ENCODE measurements at regions not wholly inside any gene's neighbourhood (a gene's known extent, or its start where the extent isn't known, plus 50 kb on each side); places are given as distances from the start of the nearest gene placed in this dataset.

GRCh38 chr2:117707874-117708273 lies 106.6 kb upstream of the DDX18 start:
- no peaks in the 10 kb centered on the region for H4K20me1 ChIP-seq (ENCODE audit: insufficient read depth, low read length)
- H3K27ac ChIP-seq (ENCODE audit: low read length), result no peak overlapping the region
- TF ChIP-seq CTCF (IDR thresholded peaks at IDR 0.05; ENCODE audit: low read depth, low read length) (no peak), EZH2phosphoT487 (IDR thresholded peaks at IDR 0.05; ENCODE audit: low read depth) (no peak)
- no peaks in the 10 kb centered on the region for H3K4me1 ChIP-seq (ENCODE audit: low read length)
- no peak overlapping the region for H3K4me2 ChIP-seq (ENCODE audit: low read length)
- H3K27me3 ChIP-seq (ENCODE audit: low read depth, low read length), result no peaks in the 10 kb centered on the region
- H3K79me2 ChIP-seq (ENCODE audit: low read length), result no peaks in the 10 kb centered on the region
- H3K36me3 ChIP-seq (replicated peaks; ENCODE audit: low read depth, low read length), result no peaks in the 10 kb centered on the region
- no peak overlapping the region for H3K9ac ChIP-seq (ENCODE audit: low read length)
- H2AFZ ChIP-seq (ENCODE audit: low read depth, low read length), result no peak overlapping the region
- no peaks in the 10 kb centered on the region for H3K9me3 ChIP-seq (ENCODE audit: insufficient read depth, low read length)
- H3K4me3 ChIP-seq (ENCODE audit: low read length), result no peak overlapping the region

GRCh38 chr2:117712684-117713083 lies 101.8 kb upstream of the DDX18 start:
- H3K36me3 ChIP-seq (replicated peaks; ENCODE audit: low read depth, low read length), result no peaks in the 10 kb centered on the region
- no peak overlapping the region for H3K4me2 ChIP-seq (ENCODE audit: low read length)
- no peak overlapping the region for H3K9ac ChIP-seq (ENCODE audit: low read length)
- no peak overlapping the region for H2AFZ ChIP-seq (ENCODE audit: low read depth, low read length)
- no peak for TF ChIP-seq CTCF (IDR thresholded peaks at IDR 0.05; ENCODE audit: low read depth, low read length)
- TF ChIP-seq EZH2phosphoT487 (IDR thresholded peaks at IDR 0.05; ENCODE audit: low read depth), result no peak
- H3K4me1 ChIP-seq (ENCODE audit: low read length), result no peaks in the 10 kb centered on the region
- no peaks in the 10 kb centered on the region for H3K27me3 ChIP-seq (ENCODE audit: low read depth, low read length)
- no peak overlapping the region for H3K4me3 ChIP-seq (ENCODE audit: low read length)
- no peaks in the 10 kb centered on the region for H4K20me1 ChIP-seq (ENCODE audit: insufficient read depth, low read length)
- H3K27ac ChIP-seq (ENCODE audit: low read length), result no peak overlapping the region
- no peaks in the 10 kb centered on the region for H3K79me2 ChIP-seq (ENCODE audit: low read length)
- no peaks in the 10 kb centered on the region for H3K9me3 ChIP-seq (ENCODE audit: insufficient read depth, low read length)

GRCh38 chr2:117714110-117714509 lies 100.4 kb upstream of the DDX18 start:
- no peaks in the 10 kb centered on the region for H3K79me2 ChIP-seq (ENCODE audit: low read length)
- H3K4me2 ChIP-seq (ENCODE audit: low read length), result no peak overlapping the region
- no peak overlapping the region for H2AFZ ChIP-seq (ENCODE audit: low read depth, low read length)
- no peaks in the 10 kb centered on the region for H4K20me1 ChIP-seq (ENCODE audit: insufficient read depth, low read length)
- H3K36me3 ChIP-seq (replicated peaks; ENCODE audit: low read depth, low read length), result no peaks in the 10 kb centered on the region
- no peak overlapping the region for H3K9ac ChIP-seq (ENCODE audit: low read length)
- no peak overlapping the region for H3K27ac ChIP-seq (ENCODE audit: low read length)
- H3K4me1 ChIP-seq (ENCODE audit: low read length), result no peaks in the 10 kb centered on the region
- no peak overlapping the region for H3K4me3 ChIP-seq (ENCODE audit: low read length)
- no peaks in the 10 kb centered on the region for H3K9me3 ChIP-seq (ENCODE audit: insufficient read depth, low read length)
- TF ChIP-seq EZH2phosphoT487 (IDR thresholded peaks at IDR 0.05; ENCODE audit: low read depth), result no peak
- no peak for TF ChIP-seq CTCF (IDR thresholded peaks at IDR 0.05; ENCODE audit: low read depth, low read length)
- H3K27me3 ChIP-seq (ENCODE audit: low read depth, low read length), result no peaks in the 10 kb centered on the region

GRCh38 chr2:117714745-117715417 lies 99.6 kb upstream of the DDX18 start:
- H3K36me3 ChIP-seq (replicated peaks; ENCODE audit: low read depth, low read length), result no peaks in the 10 kb centered on the region
- H3K27ac ChIP-seq (ENCODE audit: low read length), result no peak overlapping the region
- no peak overlapping the region for H3K4me2 ChIP-seq (ENCODE audit: low read length)
- no peaks in the 10 kb centered on the region for H3K79me2 ChIP-seq (ENCODE audit: low read length)
- no peaks in the 10 kb centered on the region for H3K9me3 ChIP-seq (ENCODE audit: insufficient read depth, low read length)
- no peak overlapping the region for H2AFZ ChIP-seq (ENCODE audit: low read depth, low read length)
- no peak overlapping the region for H3K9ac ChIP-seq (ENCODE audit: low read length)
- H4K20me1 ChIP-seq (ENCODE audit: insufficient read depth, low read length), result no peaks in the 10 kb centered on the region
- no peak overlapping the region for H3K4me3 ChIP-seq (ENCODE audit: low read length)
- no peaks in the 10 kb centered on the region for H3K27me3 ChIP-seq (ENCODE audit: low read depth, low read length)
- TF ChIP-seq EZH2phosphoT487 (IDR thresholded peaks at IDR 0.05; ENCODE audit: low read depth) (no peak), CTCF (IDR thresholded peaks at IDR 0.05; ENCODE audit: low read depth, low read length) (no peak)
- no peaks in the 10 kb centered on the region for H3K4me1 ChIP-seq (ENCODE audit: low read length)

All from OCI-LY3 (cell line).